ENCODE measurements at regions not wholly inside any gene's neighbourhood (a gene's known extent, or its start where the extent isn't known, plus 50 kb on each side); places are given as distances from the start of the nearest gene placed in this dataset.

- no peak for FAIRE-seq
- Histone ChIP-seq H2BK12ac (ENCODE audit: low read depth, low read length) (no peak overlapping the region), H4K5ac (ENCODE audit: insufficient read length, low read depth, low read length) (no peak overlapping the region), H2BK20ac (ENCODE audit: low read length) (no peak overlapping the region), H3K79me1 (ENCODE audit: low read depth, low read length) (no peaks in the 10 kb centered on the region), H3K36me3 (ENCODE audit: control insufficient read depth in 2 of 4, insufficient read depth in 4 of 4, low read length in 3 of 4) (no peaks in the 10 kb centered on the region), H3K27me3 (replicated peaks in 1 of 4; ENCODE audit: control insufficient read depth in 3 of 4, extremely low read depth in 1 of 4, insufficient read depth in 3 of 4, low read length in 3 of 4) (no peaks in the 10 kb centered on the region), H3K79me2 (ENCODE audit: control insufficient read depth in 1 of 2, insufficient read depth in 2 of 2, low read length in 2 of 2) (no peaks in the 10 kb centered on the region), H4K91ac (replicated peaks; ENCODE audit: insufficient read length, low read length) (no peak overlapping the region), H3K18ac (ENCODE audit: extremely low read depth, low read length) (no peak overlapping the region), H3K4me2 (ENCODE audit: insufficient read depth in 1 of 2, low read depth in 2 of 2, low read length in 2 of 2) (no peak overlapping the region), H2AFZ (ENCODE audit: low read length) (no peak overlapping the region), H3K56ac (replicated peaks; ENCODE audit: insufficient read length, low read depth, low read length) (no peak overlapping the region), H2BK120ac (replicated peaks; ENCODE audit: low read depth, low read length) (no peak overlapping the region), H3K23me2 (ENCODE audit: low read depth, low read length) (no peaks in the 10 kb centered on the region), H2AK5ac (ENCODE audit: low read depth, low read length) (no peak overlapping the region), H3K9ac (replicated peaks in 1 of 4; ENCODE audit: extremely low read depth in 1 of 4, low read depth in 3 of 4, low read length in 3 of 4) (no peak overlapping the region), H3K9me3 (ENCODE audit: insufficient read depth in 2 of 2, low read depth in 1 of 2, low read length in 1 of 2) (no peaks in the 10 kb centered on the region), H4K20me1 (replicated peaks in 1 of 2; ENCODE audit: control insufficient read depth in 1 of 2, insufficient read depth in 2 of 2, low read length in 2 of 2) (no peaks in the 10 kb centered on the region), H3K4me3 (ENCODE audit: extremely low read depth in 1 of 4, insufficient read depth in 2 of 4, low read depth in 3 of 4, low read length in 4 of 4) (no peak overlapping the region), H2BK5ac (ENCODE audit: low read depth, low read length) (no peak overlapping the region), H2BK15ac (ENCODE audit: low read length) (no peak overlapping the region), H3K14ac (ENCODE audit: insufficient read length) (no peak overlapping the region), H3K4ac (replicated peaks; ENCODE audit: insufficient read length, low read depth, low read length) (no peak overlapping the region), H3K4me1 (replicated peaks in 1 of 4; ENCODE audit: control insufficient read depth in 3 of 4, insufficient read depth in 4 of 4, low read length in 3 of 4) (no peaks in the 10 kb centered on the region), H3K23ac (ENCODE audit: insufficient read length) (no peak overlapping the region), H3K27ac (ENCODE audit: low read depth, low read length) (no peak overlapping the region), H4K8ac (ENCODE audit: extremely low read depth, insufficient read depth, low read length) (no peak overlapping the region)
- 80% methylated on average over 1 of the region's 1 CpG; no CpG with 5 or more reads in 1 of the 2 experiments for WGBS, 2 experiments (ENCODE audit: extremely low coverage in 1 of 2, insufficient coverage in 1 of 2, insufficient read length in 1 of 2, insufficient replicate concordance in 2 of 2, low coverage in 1 of 2, low lambda C conversion rate in 2 of 2, missing lambda C conversion rate in 1 of 2)
- ChIA-PET CTCF (ENCODE audit: partially characterized antibody) (interaction anchor here (0.6 kb wide), 1 partner anchor 1329 kb away, joined by 3 read pairs; no protein-coding TSS in a partner anchor), POLR2A (ENCODE audit: partially characterized antibody) (interaction anchor here (0.7 kb wide), 1 partner anchor 12 kb away, joined by 3 read pairs; no protein-coding TSS in a partner anchor)
- TF ChIP-seq GABPA (IDR thresholded peaks at IDR 0.05; ENCODE audit: borderline replicate concordance, insufficient read depth, low read length): no peak
- TF ChIP-seq EP300 (IDR thresholded peaks at IDR 0.05; ENCODE audit: borderline replicate concordance in 1 of 2, low read depth in 2 of 2, low read length in 2 of 2): no peak
- no peak for TF ChIP-seq RBBP5 (IDR thresholded peaks at IDR 0.05; ENCODE audit: borderline replicate concordance, low read depth, low read length)
- no peak for TF ChIP-seq BACH1 (IDR thresholded peaks at IDR 0.05; ENCODE audit: low read length)
- TF ChIP-seq ASH2L (IDR thresholded peaks at IDR 0.05; ENCODE audit: low read length): no peak
- TF ChIP-seq HDAC6 (IDR thresholded peaks at IDR 0.05; ENCODE audit: low read depth, low read length): no peak
- DNase-seq (ENCODE audit: low read depth in 1 of 2, low spot score in 2 of 2): no peak
Observed at GRCh38 chr13:54232700-54233099, 1204.1 kb downstream of the OLFM4 start.

All from H1 (cell line).